GM19455 (cell line): ENCODE measurements at regions not wholly inside any gene's neighbourhood (a gene's known extent, or its start where the extent isn't known, plus 50 kb on each side); places are given as distances from the start of the nearest gene placed in this dataset.

Source experiments
- ATAC-seq: cut with Tn5 transposase; IDR thresholded peaks from one replicate; pipeline ENCODE4 v1.9.1; 2021; ENCODE audit not compliant: unreplicated experiment

- no peak for ATAC-seq
Measured at GRCh38 chr2:118222672-118223421, 134.6 kb downstream of the INSIG2 start.

- no peak for ATAC-seq
Measured at GRCh38 chr2:118222273-118222594, 134.0 kb downstream of the INSIG2 start.

- ATAC-seq, result peak; percentile 57
Measured at GRCh38 chr2:118221536-118222272, 133.4 kb downstream of the INSIG2 start.

- ATAC-seq, result no peak
Measured at GRCh38 chr2:118219611-118220010, 131.3 kb downstream of the INSIG2 start.

- no peak for ATAC-seq
Measured at GRCh38 chr2:118216224-118216623, 128.0 kb downstream of the INSIG2 start.

- no peak for ATAC-seq
Measured at GRCh38 chr2:118209727-118210126, 121.5 kb downstream of the INSIG2 start.

- no peak for ATAC-seq
Measured at GRCh38 chr2:118207889-118208288, 119.6 kb downstream of the INSIG2 start.

GRCh38 chr2:118202707-118203303 is 114.5 kb downstream of the INSIG2 start:
- peak; percentile 91 for ATAC-seq

GRCh38 chr2:118198268-118198667 is 110.0 kb downstream of the INSIG2 start:
- ATAC-seq, result no peak

GRCh38 chr2:118197011-118197675 is 108.9 kb downstream of the INSIG2 start:
- no peak for ATAC-seq

- no peak for ATAC-seq
Measured at GRCh38 chr2:118190474-118190873, 102.2 kb downstream of the INSIG2 start.

- ATAC-seq, result no peak
Measured at GRCh38 chr2:118186858-118187254, 98.6 kb downstream of the INSIG2 start.

- peak; percentile 87 for ATAC-seq
Measured at GRCh38 chr2:118186110-118186857, 98.0 kb downstream of the INSIG2 start.

GRCh38 chr2:118185210-118186109 is 97.2 kb downstream of the INSIG2 start:
- ATAC-seq, result peak; percentile 80

GRCh38 chr2:118183381-118183780 is 95.1 kb downstream of the INSIG2 start:
- ATAC-seq, result no peak

GRCh38 chr2:118179445-118179844 is 91.2 kb downstream of the INSIG2 start:
- ATAC-seq, result no peak

GRCh38 chr2:118177884-118178283 is 89.6 kb downstream of the INSIG2 start:
- no peak for ATAC-seq

GRCh38 chr2:118177318-118177717 is 89.0 kb downstream of the INSIG2 start:
- ATAC-seq, result no peak

- ATAC-seq, result no peak
Measured at GRCh38 chr2:118176601-118177000, 88.3 kb downstream of the INSIG2 start.

- ATAC-seq, result no peak
Measured at GRCh38 chr2:118171546-118171945, 83.3 kb downstream of the INSIG2 start.
